Right atrium auricular region (tissue), 2 donors: ENCODE measurements at regions not wholly inside any gene's neighbourhood (a gene's known extent, or its start where the extent isn't known, plus 50 kb on each side); places are given as distances from the start of the nearest gene placed in this dataset.

ENCODE experiments used
- DNase-seq: peaks from one replicate; pipeline ENCODE4 v3.0.0-alpha.2; 2019; ENCODE audit warnings: low spot score
- H3K27ac ChIP-seq, 2 donors: fragments of 200-600 bp; sonication (generic); 1 replicate in 1 of 2; 2 replicates in 1 of 2; pipeline ENCODE4 v1.5.1; 2016 to 2019
- H3K27me3 ChIP-seq, 2 donors: fragments of 200-600 bp; sonication (generic); one replicate each; pipeline versions ENCODE4 v1.5.1 to v1.6.0; 2017 to 2019
- H3K36me3 ChIP-seq: fragments of 200-600 bp; sonication (generic); one replicate; pipeline ENCODE4 v1.5.1; 2016
- H3K4me1 ChIP-seq, 2 donors: fragments of 200-600 bp; sonication (generic); one replicate each; pipeline versions ENCODE4 v1.5.1 to v1.6.0; 2017 to 2019
- H3K4me3 ChIP-seq, 2 donors: fragments of 200-600 bp; sonication (generic); 1 replicate in 1 of 2; 2 replicates in 1 of 2; pipeline ENCODE4 v1.5.1; 2017 to 2019; ENCODE audit warnings: mild to moderate bottlenecking in 1 of 2, moderate library complexity in 1 of 2
- H3K9me3 ChIP-seq, 2 donors: fragments of 200-600 bp; sonication (generic); one replicate each; pipeline ENCODE4 v1.5.1; 2019
- TF ChIP-seq, protein P1 (sequence below), 2 donors: fragments of 200-600 bp; sonication (generic); IDR thresholded peaks; one replicate each; pipeline ENCODE4 v1.5.1; 2019; ENCODE audit warnings: antibody characterized with exemption in 2 of 2

DNA sequence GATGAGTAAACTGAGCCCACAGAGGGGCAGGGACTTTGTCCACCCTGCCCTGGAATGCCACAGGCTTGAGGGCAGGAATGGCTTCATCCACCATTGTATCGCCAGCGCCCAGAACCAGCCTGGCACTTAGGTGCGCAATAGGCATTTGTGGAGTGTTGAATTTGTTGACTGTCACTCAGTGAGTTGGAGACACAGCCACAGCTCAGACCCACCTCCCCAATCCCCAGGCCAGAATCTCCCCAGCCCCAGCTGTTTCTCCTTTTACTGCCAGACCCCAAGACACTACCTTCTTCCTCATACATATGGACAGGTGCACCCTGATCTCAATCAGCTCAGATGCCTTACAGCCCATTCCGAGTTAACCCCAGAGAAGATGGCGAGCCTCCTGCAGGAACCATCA, 674.5 kb downstream of the MATN1 start:
- no peaks in the 10 kb centered on the region for H3K9me3 ChIP-seq
- H3K4me1 ChIP-seq: no peaks in the 10 kb centered on the region
- no peaks in the 10 kb centered on the region for H3K36me3 ChIP-seq
- H3K27ac ChIP-seq: no peak overlapping the region
- no peak overlapping the region for H3K4me3 ChIP-seq
- TF ChIP-seq, protein P1, sequence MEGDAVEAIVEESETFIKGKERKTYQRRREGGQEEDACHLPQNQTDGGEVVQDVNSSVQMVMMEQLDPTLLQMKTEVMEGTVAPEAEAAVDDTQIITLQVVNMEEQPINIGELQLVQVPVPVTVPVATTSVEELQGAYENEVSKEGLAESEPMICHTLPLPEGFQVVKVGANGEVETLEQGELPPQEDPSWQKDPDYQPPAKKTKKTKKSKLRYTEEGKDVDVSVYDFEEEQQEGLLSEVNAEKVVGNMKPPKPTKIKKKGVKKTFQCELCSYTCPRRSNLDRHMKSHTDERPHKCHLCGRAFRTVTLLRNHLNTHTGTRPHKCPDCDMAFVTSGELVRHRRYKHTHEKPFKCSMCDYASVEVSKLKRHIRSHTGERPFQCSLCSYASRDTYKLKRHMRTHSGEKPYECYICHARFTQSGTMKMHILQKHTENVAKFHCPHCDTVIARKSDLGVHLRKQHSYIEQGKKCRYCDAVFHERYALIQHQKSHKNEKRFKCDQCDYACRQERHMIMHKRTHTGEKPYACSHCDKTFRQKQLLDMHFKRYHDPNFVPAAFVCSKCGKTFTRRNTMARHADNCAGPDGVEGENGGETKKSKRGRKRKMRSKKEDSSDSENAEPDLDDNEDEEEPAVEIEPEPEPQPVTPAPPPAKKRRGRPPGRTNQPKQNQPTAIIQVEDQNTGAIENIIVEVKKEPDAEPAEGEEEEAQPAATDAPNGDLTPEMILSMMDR (IDR thresholded peaks at IDR 0.05): no peak
- H3K27me3 ChIP-seq: no peaks in the 10 kb centered on the region
- no peak for DNase-seq

DNA sequence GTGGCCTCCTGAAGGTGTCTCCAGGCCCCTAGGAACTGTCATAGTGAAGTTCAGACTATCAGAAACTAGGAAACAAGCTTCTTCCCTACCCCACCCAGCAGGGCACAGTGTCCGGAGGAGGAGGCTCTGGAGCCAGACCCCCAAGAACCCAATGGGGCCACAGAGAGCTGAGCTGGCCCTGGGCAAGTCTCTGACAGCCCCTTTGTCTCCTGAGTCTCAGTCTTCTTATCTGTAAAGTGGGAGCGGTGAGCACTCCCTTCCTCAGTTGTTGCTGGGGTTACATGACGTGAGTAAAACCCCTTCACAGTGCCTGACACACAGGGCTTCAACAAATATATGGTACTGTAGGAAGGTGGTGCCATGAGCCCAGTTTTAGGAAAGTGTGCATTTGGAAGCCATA, 675.8 kb downstream of the MATN1 start:
- H3K36me3 ChIP-seq: no peaks in the 10 kb centered on the region
- TF ChIP-seq, protein P1 (IDR thresholded peaks at IDR 0.05): no peak
- H3K4me3 ChIP-seq: no peak overlapping the region
- DNase-seq: no peak
- H3K9me3 ChIP-seq: no peaks in the 10 kb centered on the region
- H3K27ac ChIP-seq: no peak overlapping the region
- no peaks in the 10 kb centered on the region for H3K27me3 ChIP-seq
- H3K4me1 ChIP-seq: no peaks in the 10 kb centered on the region

DNA sequence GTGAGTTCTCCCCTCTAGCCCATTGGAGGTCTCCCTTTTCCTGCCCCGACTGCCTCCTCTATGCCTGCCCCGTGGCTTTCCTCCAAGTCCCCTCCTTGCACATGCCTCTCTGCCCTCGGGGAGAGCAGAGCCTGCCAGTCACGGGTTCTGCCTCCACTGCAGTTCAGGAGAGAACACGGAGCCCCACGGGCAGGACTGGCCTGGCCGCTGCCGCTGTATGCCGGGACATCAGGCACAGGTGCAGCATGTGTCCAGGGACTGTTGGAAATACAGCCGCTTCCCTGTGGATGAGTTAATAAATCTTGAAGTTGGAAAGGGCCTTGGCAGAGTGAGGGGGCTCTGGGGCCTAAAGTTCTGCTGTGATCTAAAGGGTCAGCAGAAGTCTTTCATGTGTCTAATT, 676.6 kb downstream of the MATN1 start:
- Histone ChIP-seq H3K27me3 (no peaks in the 10 kb centered on the region), H3K36me3 (no peaks in the 10 kb centered on the region), H3K4me3 (no peak overlapping the region), H3K27ac (no peak overlapping the region), H3K9me3 (no peaks in the 10 kb centered on the region), H3K4me1 (no peaks in the 10 kb centered on the region)
- TF ChIP-seq, protein P1 (IDR thresholded peaks at IDR 0.05): no peak
- no peak for DNase-seq

DNA sequence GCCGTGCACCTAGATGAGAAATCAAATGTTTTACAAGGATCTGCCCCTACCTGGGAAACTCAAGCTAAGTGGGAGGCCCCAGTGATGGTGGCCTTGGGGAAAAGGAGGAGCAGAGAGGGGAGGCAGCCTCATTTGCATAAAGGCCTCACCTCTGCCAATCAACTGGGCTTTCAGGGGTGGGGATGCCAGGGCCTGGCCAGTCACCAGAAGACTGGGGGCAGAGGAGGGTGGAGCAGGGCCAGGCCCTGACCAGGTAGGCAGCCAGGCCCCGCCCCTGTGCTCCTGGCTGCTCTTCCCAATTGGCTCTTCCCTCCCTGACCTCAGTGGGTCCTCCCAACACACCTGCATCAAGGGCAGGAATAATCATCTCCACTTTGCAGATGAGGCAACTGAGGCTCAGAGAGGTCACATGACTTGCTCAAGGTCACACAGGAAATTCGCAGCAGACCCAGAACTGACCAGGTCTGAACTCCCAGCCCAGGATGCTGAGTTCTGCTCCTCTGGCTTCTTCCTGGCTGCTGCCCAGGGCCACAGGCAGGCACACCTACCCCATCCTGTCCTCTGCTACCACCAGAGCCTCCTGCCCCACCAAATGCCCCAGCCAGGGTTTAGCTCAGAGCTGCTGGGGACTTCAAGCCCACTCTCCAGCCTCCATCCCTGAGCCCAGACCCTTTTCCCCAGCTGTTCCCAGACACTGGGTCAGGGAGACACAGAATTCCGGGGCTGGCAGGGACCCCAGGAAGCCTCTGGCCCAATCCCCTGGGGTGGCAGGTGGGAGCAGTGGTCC, 677.9 kb downstream of the MATN1 start:
- H3K4me1 ChIP-seq: no peaks in the 10 kb centered on the region
- TF ChIP-seq, protein P1 (IDR thresholded peaks at IDR 0.05): no peak
- no peak overlapping the region for H3K27ac ChIP-seq
- H3K27me3 ChIP-seq: no peaks in the 10 kb centered on the region
- no peaks in the 10 kb centered on the region for H3K9me3 ChIP-seq
- no peak for DNase-seq
- no peak overlapping the region for H3K4me3 ChIP-seq
- no peaks in the 10 kb centered on the region for H3K36me3 ChIP-seq

DNA sequence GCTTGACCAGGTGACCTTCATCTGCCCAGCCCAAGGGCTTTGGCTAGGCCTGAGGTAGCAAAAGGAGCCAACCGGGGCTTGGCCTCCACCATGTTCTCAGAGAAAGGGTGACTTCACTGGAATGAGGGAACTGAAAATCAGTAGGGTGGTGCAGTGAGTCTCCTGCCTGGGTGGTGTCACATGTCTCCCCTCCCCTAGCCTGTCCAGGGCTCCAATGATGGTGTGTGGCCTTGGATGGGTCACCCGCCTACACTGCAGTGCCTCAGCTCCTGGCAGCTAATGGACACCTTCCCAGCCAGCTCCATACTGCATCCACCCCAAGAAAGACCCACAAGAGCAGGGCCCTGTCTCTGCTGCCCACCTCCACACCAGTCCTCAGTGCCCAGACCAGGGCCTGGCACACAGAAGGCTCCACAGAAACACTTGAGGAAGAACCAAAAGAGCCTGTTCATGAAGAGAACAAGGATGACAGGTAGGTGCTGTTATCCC, 678.7 kb downstream of the MATN1 start:
- Histone ChIP-seq H3K4me1 (no peaks in the 10 kb centered on the region), H3K9me3 (no peaks in the 10 kb centered on the region), H3K27ac (no peak overlapping the region), H3K4me3 (no peak overlapping the region), H3K36me3 (no peaks in the 10 kb centered on the region), H3K27me3 (no peaks in the 10 kb centered on the region)
- TF ChIP-seq, protein P1 (IDR thresholded peaks at IDR 0.05): no peak
- DNase-seq: peak; percentile 32
